ENCODE measurements at regions not wholly inside any gene's neighbourhood (a gene's known extent, or its start where the extent isn't known, plus 50 kb on each side); places are given as distances from the start of the nearest gene placed in this dataset.
A peak's percentile ranks its signal among the peaks of the same experiment; 100 is the strongest.

GRCh38 chr14:48944809-48945208, 641.4 kb downstream of the RPS29 start (continued):
- no peak for TF ChIP-seq TAF1 (IDR thresholded peaks at IDR 0.05; ENCODE audit: borderline replicate concordance, low read depth, low read length)
- TF ChIP-seq TEAD4 (IDR thresholded peaks at IDR 0.05; ENCODE audit: borderline replicate concordance, insufficient read depth): no peak

DNA sequence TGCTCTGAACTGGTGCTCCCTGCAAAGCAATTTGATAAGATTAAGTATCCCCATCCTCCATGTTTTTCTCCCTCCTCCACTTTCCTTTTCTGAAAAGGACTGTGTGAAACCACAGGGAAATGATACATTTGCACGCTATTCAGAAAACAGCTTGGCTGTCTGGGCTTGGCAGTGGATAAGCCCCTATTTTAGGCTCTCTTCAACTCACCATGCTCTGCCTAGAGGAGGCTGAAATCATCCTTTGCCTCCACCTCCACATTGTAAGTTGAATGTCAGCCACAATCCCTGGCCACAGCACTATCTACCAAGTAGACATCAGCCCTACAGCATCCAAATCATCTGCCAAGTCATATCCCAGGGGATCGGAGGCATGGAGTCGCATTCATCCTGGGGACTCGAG, 642.3 kb downstream of the RPS29 start:
- Histone ChIP-seq H3K27me3 (ENCODE audit: insufficient read depth) (no peaks in the 10 kb centered on the region), H3K4me2 (no peak overlapping the region), H3K4me3 (ENCODE audit: low read depth in 2 of 2, low read length in 1 of 2) (no peak overlapping the region), H4K20me1 (ENCODE audit: insufficient read depth) (no peaks in the 10 kb centered on the region), H3K9ac (no peak overlapping the region), H3K79me2 (ENCODE audit: insufficient read depth) (no peaks in the 10 kb centered on the region), H3K36me3 (replicated peaks in 1 of 2; ENCODE audit: control insufficient read depth in 1 of 2, insufficient read depth in 2 of 2, low read length in 1 of 2) (no peaks in the 10 kb centered on the region), H3K4me1 (ENCODE audit: control insufficient read depth in 1 of 2, insufficient read depth in 2 of 2, low read depth in 1 of 2, low read length in 1 of 2) (no peaks in the 10 kb centered on the region), H3K9me3 (no peaks in the 10 kb centered on the region), H2AFZ (ENCODE audit: low read depth) (no peak overlapping the region), H3K9me2 (no peaks in the 10 kb centered on the region), H3F3A (replicated peaks; ENCODE audit: insufficient read depth) (no peaks in the 10 kb centered on the region), H3K27ac (ENCODE audit: low read depth in 2 of 2, low read length in 1 of 2) (no peak overlapping the region)
- POLR2A ChIA-PET: no interaction called here
- DNase-seq: no peak
- WGBS (ENCODE audit: low lambda C conversion rate): 37% methylated on average over 3 of the region's 4 CpGs
- no peak for TF ChIP-seq RAD21 (IDR thresholded peaks at IDR 0.05; ENCODE audit: low read length)
- TF ChIP-seq FOXM1 (IDR thresholded peaks at IDR 0.05; ENCODE audit: low read depth): no peak
- no peak for TF ChIP-seq TCF12 (IDR thresholded peaks at IDR 0.05)
- TF ChIP-seq RCOR1 (IDR thresholded peaks at IDR 0.05; ENCODE audit: low read length): no peak
- no peak for TF ChIP-seq MAX (IDR thresholded peaks at IDR 0.05; ENCODE audit: low read depth)
- TF ChIP-seq FOXJ3 (CRISPR knock-in tag; IDR thresholded peaks at IDR 0.05): no peak
- no peak for TF ChIP-seq PBX3 (IDR thresholded peaks at IDR 0.05)
- no peak for TF ChIP-seq NFIC (IDR thresholded peaks at IDR 0.05; ENCODE audit: borderline replicate concordance)
- TF ChIP-seq MEF2A (IDR thresholded peaks at IDR 0.05; ENCODE audit: borderline replicate concordance, low read depth): no peak
- no peak for TF ChIP-seq ELF1 (IDR thresholded peaks at IDR 0.05)
- no peak for TF ChIP-seq TEAD4 (IDR thresholded peaks at IDR 0.05; ENCODE audit: borderline replicate concordance, insufficient read depth)
- TF ChIP-seq USF2 (IDR thresholded peaks at IDR 0.05; ENCODE audit: borderline replicate concordance, low read depth, low read length): no peak
- CTCF ChIA-PET: no interaction called here

DNA sequence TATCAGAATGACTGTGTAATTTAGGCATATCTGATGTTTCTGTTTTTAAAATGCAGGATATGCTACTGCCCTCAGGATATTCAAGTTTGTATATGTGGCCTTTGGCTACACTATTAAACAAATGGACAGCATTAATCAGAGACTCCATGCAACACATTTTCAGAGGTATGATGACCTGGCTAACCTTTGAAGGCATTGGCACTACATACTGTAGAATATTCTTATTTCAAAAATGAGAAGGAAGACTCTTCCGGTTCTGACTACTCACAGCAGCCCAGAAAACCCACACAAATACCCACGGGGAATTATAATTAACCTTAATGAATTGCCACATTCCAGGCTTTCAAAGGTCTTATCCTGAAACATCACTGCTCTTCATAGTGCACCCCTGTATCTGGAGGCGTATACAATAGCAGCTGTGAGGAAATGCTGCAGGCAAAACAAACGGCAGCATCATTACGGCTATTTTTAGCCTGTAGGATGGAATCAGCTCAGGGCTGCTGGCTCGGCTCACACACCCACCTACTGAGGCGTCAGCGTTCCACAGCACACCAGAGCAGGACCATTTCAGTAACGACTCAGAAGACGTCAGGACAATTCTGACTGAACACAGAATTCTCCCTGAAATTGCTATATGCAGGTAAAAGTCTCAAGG, 648.5 kb downstream of the RPS29 start:
- TF ChIP-seq MEF2A (IDR thresholded peaks at IDR 0.05; ENCODE audit: borderline replicate concordance, low read depth) (peak; percentile 25; the same call in 1 of the 2 replicates), YY1 (IDR thresholded peaks at IDR 0.05; ENCODE audit: low read depth) (no peak), JUND (IDR thresholded peaks at IDR 0.05) (no peak)
- TF ChIP-seq, protein P1, sequence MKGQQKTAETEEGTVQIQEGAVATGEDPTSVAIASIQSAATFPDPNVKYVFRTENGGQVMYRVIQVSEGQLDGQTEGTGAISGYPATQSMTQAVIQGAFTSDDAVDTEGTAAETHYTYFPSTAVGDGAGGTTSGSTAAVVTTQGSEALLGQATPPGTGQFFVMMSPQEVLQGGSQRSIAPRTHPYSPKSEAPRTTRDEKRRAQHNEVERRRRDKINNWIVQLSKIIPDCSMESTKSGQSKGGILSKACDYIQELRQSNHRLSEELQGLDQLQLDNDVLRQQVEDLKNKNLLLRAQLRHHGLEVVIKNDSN (IDR thresholded peaks at IDR 0.05; ENCODE audit: borderline replicate concordance, low read depth): no peak
- Histone ChIP-seq H4K20me1 (ENCODE audit: insufficient read depth) (no peaks in the 10 kb centered on the region), H3K27ac (ENCODE audit: low read depth in 2 of 2, low read length in 1 of 2) (peak overlapping the region in 1 of 2 experiments; percentile 69; a peak in 3 of 4 replicates), H3K9me2 (no peaks in the 10 kb centered on the region), H3K4me3 (ENCODE audit: low read depth in 2 of 2, low read length in 1 of 2) (no peak overlapping the region), H3K4me2 (peak overlapping the region; percentile 61; the same call in 1 of the 2 replicates), H3K9ac (no peak overlapping the region), H3K79me2 (ENCODE audit: insufficient read depth) (no peaks in the 10 kb centered on the region), H3K4me1 (ENCODE audit: control insufficient read depth in 1 of 2, insufficient read depth in 2 of 2, low read depth in 1 of 2, low read length in 1 of 2) (peaks cover 0 to 4% of the 10 kb centered on the region in 2 experiments; a peak in 3 of 4 replicates), H3F3A (replicated peaks; ENCODE audit: insufficient read depth) (no peaks in the 10 kb centered on the region), H3K27me3 (ENCODE audit: insufficient read depth) (no peaks in the 10 kb centered on the region), H3K36me3 (replicated peaks in 1 of 2; ENCODE audit: control insufficient read depth in 1 of 2, insufficient read depth in 2 of 2, low read length in 1 of 2) (no peaks in the 10 kb centered on the region), H2AFZ (ENCODE audit: low read depth) (peak overlapping the region; percentile 46; the same call in 1 of the 2 replicates), H3K9me3 (no peaks in the 10 kb centered on the region)
- POLR2A ChIA-PET: no interaction called here
- CTCF ChIA-PET: interaction anchor here (0.6 kb wide), 1 partner anchor 563 kb away, joined by 3 read pairs; no protein-coding TSS in a partner anchor
- peak; percentile 1 for DNase-seq
- WGBS (ENCODE audit: low lambda C conversion rate): 0% methylated on average over 1 of the region's 10 CpGs

All from SK-N-SH (cell line).